ENCODE measurements at regions not wholly inside any gene's neighbourhood (a gene's known extent, or its start where the extent isn't known, plus 50 kb on each side); places are given as distances from the start of the nearest gene placed in this dataset.
"Not testable (repeated sequence)": the region's sequence is repeated elsewhere in the genome, so short reads cannot be mapped to it uniquely, and the experiment has no call there.

DNA sequence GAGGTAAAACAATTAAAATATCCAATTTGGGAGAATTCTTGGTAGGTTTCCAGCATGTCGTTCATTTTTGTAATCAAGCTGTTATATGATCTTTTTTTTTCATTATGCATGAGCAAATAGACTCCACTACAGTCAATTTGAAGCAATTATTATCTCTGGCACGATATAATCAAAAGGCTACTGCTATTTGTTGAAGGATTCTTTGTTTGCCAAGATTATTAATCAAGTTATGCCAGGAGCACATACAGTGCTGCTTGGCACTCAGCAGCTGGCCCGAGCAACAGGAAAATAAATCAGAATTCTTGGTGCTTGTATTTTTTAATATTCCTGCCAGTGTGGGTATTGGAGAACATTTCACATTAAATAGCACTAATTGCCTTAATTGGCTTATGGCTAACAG lies 279.5 kb downstream of the RND3 start:
- DNase-seq, result no peak

DNA sequence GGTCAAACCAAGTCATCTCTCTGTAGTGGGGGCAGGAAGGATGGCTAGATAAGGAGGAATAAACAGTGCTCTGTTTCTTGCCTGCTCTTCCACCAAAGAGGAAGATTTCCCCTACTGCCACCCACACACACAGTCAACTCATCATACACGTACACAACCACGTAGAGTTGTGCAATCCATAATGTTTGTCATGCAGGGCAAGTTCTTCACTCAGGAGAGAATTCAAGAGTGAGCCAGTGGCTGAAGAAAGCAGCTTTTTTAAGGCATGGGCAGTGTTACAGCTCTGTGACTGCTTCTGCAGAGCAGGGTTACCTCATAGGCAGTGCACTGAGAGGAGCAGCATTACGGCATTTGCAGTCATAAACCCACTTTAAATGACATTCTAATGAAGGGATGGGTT lies 283.0 kb downstream of the RND3 start:
- DNase-seq, result no peak

DNA sequence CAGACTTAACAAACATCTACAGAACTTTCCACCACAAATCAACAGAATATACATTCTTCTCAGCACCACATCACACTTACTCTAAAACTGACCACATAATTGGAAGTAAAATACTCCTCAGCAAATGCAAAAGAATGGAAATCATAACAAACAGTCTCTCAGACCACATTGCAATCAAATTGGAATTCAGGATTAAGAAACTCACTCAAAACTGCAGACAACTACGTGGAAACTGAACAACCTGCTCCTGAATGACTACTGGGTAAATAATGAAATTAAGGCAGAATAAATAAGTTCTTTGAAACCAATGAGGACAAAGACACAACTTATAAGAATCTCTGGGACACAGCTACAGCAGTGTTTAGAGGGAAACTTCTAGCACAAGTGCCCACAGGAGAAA lies 292.7 kb downstream of the RND3 start:
- DNase-seq, result not testable (repeated sequence)

DNA sequence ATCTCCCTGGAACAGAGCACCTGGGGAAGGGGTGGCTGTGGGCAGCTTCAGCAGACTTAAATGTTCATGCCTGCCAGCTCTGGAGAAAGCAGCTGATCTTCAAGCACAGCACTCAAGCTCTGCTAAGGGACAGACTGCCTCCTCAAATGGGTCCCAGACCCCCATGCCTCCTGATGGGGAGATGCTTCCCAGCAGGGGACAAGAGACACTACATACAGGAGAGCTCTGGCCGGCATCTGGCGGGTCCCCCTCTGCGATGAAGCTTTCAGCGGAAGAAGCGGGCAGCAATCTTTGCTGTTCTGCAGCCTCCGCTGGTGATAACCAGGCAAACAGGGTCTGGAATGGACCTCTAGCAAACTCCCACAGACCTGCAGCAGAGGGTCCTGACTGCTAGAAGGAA lies 294.8 kb downstream of the RND3 start:
- no peak for DNase-seq

DNA sequence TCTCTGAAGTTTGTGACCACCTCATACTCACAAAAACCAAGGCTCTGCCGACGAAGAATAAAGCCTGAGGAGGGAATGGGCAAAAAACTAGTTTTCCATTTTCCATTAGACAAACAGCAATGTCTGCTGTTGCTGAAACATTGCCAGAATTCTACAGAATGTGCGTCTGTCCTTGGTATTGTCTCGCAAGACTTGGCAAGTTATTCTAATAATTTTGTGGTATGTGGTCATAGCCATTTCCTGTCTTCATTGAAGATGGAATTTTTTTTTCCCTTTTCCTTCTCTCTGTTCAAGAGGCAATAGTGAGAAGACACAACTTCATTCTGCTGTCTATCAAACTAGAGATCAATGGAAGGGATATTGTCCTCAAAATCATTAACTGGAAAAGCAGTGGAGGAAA lies 296.1 kb downstream of the RND3 start:
- no peak for DNase-seq

DNA sequence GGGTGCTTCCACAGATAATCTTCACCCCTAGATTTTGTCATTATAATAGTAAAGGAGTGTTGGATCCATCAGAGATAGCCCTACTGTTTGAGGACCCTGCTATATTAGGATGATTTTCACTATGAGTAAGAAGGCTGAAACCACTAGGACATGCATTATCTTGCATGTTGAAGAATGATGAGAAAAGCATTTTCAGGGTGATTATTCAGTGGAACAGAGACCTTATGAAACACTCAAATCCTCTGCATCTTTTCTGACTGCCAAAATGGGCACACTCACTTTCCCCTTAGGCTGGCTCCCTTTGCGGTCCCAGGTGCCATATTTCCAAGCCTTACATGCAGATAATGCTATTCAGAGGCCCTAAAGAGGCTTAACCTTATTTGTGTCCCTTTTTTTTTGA lies 296.9 kb downstream of the RND3 start:
- no peak for DNase-seq

DNA sequence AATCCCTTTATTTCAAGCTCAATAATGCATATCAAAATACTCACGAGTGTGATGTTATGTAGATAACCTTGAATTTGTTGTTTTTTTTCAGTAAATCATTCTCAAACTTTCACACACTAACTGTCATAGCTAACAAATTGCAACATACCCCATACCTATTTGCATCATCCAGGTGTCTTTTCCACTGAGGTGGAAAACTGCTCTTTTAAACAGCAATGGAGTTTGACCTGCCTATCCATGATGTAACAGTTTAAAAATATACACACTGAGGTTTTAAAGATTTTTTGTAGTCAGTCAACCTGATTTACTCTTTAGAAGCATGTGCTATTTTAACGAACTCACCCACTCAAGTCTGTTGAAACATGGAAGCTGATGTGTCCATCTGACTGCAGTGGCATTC lies 298.7 kb downstream of the RND3 start:
- no peak for DNase-seq

DNA sequence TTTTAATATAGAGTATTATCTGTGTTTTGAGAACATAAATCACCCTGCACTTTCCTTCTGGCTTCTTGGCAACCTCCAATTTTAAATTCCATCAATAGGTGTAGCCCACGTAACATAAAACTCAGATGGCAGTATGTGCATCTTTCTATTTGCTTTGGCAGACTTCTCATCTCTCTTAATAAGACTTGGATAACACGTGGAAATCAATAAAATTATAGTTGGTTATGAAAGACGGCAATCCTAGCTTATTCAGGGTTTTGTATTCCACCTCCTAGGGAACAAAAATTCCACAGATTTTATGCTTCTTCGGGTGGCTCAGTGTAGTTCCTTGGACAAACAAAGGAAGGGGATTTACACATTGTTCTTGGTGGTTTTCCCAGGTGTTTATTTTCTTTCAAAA lies 299.3 kb downstream of the RND3 start:
- no peak for DNase-seq

DNA sequence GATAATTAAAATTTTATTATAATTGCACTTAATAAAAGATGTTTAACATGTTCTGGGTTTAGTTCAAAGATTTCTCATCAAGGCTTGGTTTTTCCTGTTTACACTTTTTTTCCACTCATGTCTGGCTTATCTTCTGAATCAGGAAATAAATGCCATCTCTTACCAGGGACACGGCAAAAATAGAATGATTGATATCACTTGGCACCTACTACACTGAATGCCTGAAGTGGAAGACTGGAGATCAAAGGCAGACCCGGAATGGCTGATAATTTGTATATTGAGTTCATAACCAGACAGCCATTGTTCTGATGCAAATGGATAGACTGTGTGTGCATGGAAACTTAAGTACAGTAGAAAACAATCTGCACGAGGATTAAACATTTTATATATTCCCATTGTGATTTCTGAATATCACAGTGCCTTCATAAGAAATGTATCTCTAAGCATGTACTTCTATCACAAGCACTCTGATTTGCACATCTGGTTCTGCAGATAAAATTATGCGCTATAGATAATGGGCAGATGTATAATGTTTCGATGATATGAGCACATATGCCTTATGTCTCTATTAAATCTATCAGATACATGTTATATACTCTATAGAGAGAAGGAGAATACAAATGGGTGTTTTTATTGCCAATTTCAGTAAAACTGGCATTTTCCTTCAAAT lies 304.8 kb downstream of the RND3 start:
- DNase-seq, result no peak

DNA sequence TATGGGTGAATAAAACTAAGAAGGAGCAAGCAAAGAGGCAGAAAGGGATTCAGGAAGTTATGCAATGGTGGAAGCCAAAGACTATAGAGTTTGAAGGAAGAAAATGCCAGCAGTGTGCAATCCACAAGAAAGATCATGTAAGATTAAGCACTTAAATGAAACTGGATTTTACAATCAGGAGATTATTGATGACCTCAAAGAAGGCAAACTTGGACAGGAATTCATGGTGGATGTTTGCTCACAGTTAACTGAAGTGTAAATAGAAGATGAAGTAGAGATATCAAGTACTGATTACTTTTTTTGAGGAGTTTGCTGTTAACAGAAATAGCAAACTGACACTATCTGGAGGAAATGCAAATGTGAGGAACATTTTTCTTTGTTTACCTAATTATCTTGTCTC lies 308.9 kb downstream of the RND3 start:
- no peak for DNase-seq

DNA sequence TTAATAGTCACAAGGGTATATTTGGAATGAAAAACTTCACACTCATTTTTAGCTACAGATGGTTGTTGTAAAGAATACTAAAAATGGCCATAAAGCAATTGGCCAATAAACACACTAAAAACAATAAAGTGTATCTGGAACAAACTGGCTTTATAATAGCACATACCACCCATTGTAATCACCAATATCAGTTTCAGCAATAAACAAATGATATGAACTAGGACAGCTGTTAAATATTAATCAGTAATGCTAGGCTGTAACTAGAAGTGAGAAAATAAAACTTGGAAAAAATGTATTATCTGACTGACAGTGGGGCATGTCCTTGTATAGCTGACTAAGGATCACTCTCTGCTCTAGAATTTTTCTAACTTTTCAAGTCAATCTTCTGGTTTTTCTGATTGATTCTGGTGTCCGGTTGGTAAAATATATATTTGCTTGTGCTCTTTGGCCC lies 312.5 kb downstream of the RND3 start:
- DNase-seq, result no peak

DNA sequence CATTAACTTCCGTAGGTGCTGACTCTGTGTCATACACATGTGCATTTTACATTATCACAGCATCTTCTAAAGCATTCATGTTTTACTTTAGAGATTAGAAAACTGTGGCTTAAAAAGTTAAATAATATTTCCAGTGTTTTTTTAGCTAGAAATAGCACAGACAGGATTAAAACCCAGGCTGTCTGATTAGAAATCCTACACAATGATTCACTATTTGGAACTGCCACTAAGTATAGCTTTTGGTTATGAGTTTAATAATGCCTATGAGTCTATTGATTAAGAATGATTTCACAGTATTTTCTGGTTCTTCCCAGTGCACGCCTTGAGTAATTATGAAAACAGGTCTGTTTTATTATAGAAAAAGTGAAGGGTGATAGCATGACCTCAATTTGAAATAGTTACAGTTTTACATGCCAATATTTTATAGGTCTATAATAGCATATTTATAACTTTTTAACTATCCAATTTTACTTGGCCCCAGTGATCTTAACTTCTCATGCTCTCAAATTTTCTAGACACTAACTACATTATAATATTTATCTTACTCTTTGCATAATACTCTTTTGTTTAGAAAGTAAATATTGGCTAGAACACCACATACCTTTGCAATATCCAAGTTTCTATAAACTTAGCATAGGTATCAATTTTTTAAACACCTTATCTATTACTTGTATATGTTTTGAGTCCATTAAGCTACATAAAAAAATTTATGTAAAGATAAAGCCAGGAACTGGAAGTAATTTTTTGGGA lies 313.2 kb downstream of the RND3 start:
- no peak for DNase-seq

DNA sequence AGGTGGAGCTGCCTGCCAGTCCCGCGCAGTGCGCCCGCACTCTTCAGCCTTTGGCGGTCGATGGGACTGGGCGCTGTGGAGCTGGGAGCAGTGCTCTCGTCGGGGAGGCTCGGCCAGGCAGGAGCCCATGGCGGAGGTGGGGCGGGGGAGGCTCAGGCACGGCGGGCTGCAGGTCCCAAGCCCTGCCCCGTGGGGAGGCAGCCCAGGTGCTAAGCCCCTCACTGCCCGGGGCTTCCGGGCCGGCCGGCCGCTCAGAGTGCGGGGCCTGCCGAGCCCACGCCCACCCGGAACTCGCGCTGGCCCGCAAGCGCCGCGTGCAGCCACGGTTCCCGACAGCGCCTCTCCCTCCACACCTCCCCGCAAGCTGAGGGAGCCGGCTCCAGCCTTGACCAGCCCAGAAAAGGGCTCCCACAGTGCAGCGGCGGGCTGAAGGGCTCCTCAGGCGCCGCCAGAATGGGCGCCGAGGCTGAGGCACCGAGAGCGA lies 316.4 kb downstream of the RND3 start:
- DNase-seq, result no peak

DNA sequence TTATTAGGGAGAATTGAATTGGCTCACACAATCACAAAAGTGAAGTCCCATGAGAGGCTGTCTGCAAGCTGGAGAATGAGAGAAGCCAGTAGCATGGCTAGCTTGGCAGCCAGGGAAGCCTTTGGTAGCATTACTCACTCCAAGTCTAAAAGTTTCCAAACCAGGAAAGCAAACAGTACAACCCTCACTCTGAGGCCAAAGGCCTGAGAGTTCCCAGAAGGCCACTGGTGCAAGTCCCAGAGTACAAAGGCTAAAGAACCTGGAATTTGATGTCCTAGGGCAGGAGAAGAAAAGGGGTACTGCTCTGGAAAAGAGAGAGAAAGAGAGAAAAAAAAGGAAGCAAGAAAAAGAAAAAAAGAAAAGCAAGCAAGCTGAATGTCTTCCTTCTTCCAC lies 318.2 kb downstream of the RND3 start:
- no peak for DNase-seq

DNA sequence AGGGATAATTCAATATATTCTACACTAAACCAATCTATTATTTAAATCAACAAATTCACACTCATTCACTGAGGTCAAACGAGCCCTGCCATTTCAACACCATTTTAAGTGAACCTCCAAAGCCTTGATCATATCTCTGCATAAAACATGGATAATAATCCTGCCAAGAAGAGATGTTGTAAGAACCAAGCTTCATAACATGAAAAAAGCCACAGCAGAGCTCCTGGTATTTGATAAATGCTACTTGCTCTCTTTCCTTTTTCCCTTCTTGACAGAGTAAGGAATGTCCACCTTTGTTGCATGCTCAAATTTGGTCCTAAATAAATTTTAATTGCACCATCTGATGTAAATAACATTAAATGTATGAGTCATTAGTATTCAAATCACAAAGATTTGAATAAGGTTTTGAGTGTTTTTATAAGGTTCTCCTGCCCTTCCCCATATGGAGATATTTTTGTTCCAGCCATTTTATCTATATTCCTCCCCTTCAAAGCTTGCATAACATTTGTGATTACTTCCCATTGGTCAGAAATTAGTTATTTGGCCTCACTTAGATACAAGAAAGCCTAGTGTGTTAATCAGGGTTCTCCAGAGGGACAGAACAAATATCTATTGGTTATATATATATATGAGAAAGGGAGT lies 318.8 kb downstream of the RND3 start:
- no peak for DNase-seq

DNA sequence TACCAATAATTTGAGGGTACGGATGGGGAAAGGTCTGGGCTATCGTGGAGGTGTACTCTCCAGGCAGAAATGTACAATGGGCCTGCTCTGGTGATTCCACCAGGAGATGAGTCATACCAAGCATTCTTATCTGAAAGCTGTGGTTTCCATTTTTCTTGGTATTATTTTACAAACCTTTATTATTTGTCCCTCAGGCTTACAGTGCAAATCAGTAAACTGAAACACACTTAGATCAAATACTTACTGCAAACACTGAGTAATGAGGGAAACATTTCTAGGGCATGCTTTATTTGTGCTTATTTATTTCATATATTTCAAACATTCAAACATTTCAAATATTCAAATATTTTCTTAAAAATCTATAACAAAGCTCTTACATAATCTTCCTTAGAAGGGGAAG lies 319.8 kb downstream of the RND3 start:
- no peak for DNase-seq

DNA sequence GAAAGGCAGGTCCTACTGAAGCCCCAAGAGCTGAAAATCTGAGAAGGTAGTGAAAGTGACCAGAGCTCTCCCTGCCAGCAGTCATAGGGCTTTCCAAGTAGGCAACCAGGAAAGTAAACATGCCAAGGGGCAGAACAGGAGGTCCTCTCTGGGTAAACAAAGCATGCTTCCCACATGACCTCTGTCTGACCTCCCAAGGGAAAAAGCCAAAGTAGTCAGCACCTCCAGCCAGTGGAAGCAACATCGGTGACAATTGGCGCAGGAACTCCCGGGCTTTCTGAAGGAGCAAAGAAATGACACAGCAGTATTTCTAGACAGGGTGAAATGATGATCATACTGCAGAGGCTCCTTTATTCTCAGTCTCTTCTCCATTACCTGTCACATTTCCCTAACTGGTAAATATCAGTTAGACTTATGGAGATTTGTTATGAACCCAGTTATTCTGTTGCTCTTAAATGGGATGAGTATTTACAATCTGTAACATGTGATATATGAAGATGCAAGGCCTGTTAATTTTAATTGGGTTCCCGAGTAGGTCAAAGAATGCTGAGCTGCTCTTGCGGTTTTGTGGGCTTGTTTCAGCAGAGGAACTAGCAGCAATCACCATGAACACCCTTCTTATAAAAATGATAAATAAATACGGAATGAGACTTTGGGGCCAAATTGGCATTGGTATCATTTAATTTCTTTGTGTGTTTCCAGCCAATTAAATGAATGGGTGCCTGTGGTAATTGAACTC lies 321.0 kb downstream of the RND3 start:
- DNase-seq, result no peak

DNA sequence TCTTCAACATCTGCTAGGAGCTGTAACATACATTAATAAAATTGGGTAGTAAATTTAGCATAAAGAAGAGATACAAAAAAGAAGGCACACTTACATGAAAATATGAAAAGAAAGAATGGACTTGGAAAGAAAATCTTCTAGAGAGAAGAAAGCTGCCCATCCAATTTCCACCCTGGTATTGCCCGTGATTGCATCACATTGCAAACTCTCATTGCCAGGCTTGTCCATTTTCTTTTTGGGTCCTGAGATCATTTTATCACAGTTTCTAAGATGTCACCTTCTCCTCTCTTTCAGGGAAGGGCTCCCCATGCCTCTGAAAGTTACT lies 321.5 kb downstream of the RND3 start:
- DNase-seq, result no peak

DNA sequence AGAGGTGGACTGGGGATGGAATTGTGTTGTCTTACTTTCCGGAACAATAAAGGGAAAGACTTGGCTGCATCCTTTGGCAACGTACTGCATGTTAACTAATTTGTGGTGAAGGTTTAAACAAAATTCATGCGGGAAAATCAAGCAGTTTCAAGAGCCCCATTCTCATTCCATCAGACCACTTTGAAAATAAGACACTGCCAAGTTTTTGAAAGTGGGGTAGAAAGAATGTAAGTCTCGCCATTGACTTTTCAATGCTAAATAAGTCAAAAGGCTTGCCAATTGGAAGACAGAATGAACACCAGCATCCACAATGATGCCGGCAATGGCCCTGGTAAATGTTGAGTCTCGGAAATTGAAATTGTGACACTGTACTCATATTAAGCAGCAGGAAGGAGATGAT lies 322.0 kb downstream of the RND3 start:
- DNase-seq, result no peak

DNA sequence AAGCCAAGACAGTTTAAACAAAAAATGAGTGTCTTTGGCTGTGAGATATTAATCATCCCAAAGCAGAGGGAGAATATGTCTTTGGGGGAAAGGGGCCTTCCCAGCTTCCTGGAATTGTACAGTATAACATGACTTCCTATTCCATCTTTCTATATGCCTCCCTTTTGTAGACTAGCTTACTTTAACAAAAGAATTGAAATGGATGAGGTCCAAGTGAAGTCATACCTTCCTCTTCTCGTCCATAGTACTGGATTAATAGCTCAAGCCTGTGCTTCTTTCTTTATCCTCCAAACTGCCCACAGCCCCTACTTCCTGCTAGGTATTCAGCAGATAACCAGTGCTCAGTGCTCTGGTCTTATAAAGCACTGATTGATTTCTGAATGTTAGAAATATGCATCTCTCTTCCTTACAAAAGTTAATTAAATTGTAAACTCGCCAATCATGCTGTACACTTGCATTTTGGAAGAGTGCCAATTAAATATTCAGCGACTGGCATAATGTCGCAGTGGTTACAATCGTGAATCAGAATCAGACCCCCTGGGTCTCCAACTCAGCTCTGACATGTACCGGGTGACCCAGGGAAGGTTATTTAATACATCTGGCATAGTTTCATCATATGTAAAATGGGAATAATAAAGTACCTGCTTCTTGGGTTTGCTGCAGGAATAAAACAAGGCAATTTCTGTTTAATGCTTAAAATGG lies 325.1 kb downstream of the RND3 start:
- DNase-seq, result no peak

DNA sequence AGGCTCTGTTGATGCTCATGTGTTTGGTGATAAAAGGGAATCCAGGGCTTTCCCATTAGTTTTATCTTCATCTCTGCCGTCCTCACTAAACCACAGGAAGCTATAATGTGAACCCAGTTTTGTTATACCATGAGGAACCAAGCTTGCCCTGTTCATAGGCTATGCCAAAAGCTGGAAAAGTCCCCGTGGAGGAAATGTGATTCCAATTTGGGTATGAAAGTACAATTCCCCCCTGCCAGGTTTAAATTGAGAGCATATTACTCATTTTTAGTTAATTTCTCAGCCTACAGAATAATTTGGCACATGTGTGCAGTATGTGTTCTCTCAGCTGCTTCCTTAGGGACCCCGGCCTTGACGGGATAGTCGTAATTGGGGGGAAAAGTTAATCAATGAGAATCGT lies 327.4 kb downstream of the RND3 start:
- no peak for DNase-seq

DNA sequence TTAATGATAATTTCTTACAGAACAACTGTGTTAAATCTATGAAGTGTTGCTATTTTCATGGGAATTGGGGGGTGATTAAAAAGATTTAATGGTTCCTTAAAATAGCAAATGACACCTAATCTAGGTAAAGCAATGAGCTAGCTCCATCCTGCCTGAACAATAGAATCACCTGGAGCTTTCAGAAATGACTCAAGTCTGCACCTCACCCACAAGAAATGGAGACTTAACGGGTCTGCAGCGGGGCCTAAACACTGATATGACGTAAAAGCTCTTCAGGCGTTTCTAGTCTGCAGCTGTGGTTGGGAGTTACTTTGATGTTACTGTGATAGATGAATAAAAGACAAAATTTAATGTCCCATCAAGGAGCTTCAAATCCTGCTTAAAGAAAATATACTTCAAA lies 328.2 kb downstream of the RND3 start:
- no peak for DNase-seq

DNA sequence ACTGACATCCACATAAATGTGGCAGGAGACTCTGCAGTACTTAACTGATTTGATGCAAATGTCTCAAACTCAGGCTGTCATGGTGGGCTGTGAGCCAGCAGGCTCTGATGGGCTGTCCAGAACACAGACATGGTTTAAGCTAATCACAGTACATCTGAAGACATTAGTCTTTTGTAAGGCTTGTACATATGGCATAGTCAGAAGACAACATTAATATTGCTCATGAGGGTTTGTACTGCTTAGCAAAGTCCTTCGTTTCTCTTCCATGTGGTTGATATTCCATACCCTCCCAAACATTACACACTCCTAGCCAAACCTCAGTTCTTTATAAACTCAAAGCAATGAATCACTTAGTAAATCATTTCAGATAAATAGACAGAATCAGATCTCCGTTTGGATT lies 330.6 kb downstream of the RND3 start:
- DNase-seq, result no peak
